Liver (tissue), 8 donors: ENCODE measurements at regions not wholly inside any gene's neighbourhood (a gene's known extent, or its start where the extent isn't known, plus 50 kb on each side); places are given as distances from the start of the nearest gene placed in this dataset.

ENCODE experiments used
- DNase-seq: peaks from one replicate; pipeline ENCODE4 v3.0.0-alpha.2; 2017; ENCODE audit warnings: low spot score
- H3K27ac ChIP-seq, 2 donors: one replicate each; pipeline ENCODE4 v1.7.0; 2013; ENCODE audit warnings: inconsistent platforms in 2 of 2, low read length in 2 of 2, control low read depth in 1 of 2, low read depth in 1 of 2, mild to moderate bottlenecking in 1 of 2
- H3K27me3 ChIP-seq, 4 donors: one replicate each; pipeline versions ENCODE4 v1.6.1 to v1.7.0; 2013; ENCODE audit warnings: low read length in 3 of 4, inconsistent platforms in 1 of 4, mild to moderate bottlenecking in 1 of 4, moderate library complexity in 1 of 4; ENCODE audit not compliant: control insufficient read depth in 4 of 4, insufficient read depth in 4 of 4
- H3K36me3 ChIP-seq, 4 donors: one replicate each; pipeline versions ENCODE4 v1.6.1 to v1.7.0; 2013; ENCODE audit warnings: low read length in 3 of 4, mild to moderate bottlenecking in 3 of 4, low read depth in 1 of 4, moderate library complexity in 1 of 4; ENCODE audit not compliant: control insufficient read depth in 4 of 4, insufficient read depth in 3 of 4
- H3K4me1 ChIP-seq, 4 donors: one replicate each; pipeline versions ENCODE4 v1.6.1 to v1.7.0; 2013; ENCODE audit warnings: low read length in 3 of 4, mild to moderate bottlenecking in 3 of 4, moderate library complexity in 1 of 4; ENCODE audit not compliant: control insufficient read depth in 4 of 4, insufficient read depth in 4 of 4
- H3K4me3 ChIP-seq, 3 donors: one replicate each; pipeline versions ENCODE4 v1.6.1 to v1.7.0; 2013; ENCODE audit warnings: low read length in 3 of 3, control low read depth in 1 of 3, low read depth in 1 of 3, mild to moderate bottlenecking in 1 of 3
- H3K9ac ChIP-seq, 2 donors: one replicate each; pipeline ENCODE4 v1.7.0; 2013; ENCODE audit warnings: low read length in 2 of 2, mild to moderate bottlenecking in 2 of 2, moderate library complexity in 2 of 2, control low read depth in 1 of 2, low read depth in 1 of 2
- H3K9me3 ChIP-seq, 4 donors: one replicate each; pipeline versions ENCODE4 v1.6.1 to v1.7.0; 2013; ENCODE audit warnings: low read length in 3 of 4; ENCODE audit not compliant: control insufficient read depth in 4 of 4
- ATF3 ChIP-seq: IDR thresholded peaks from 2 replicates; pipeline ENCODE4 v1.6.1; 2016; ENCODE audit warnings: antibody characterized with exemption
- CTCF ChIP-seq: fragments of 150-350 bp; IDR thresholded peaks from 2 replicates; pipeline ENCODE4 v1.5.1; 2017; ENCODE audit warnings: improper control_type of control experiment, low read depth, low read length; ENCODE audit not compliant: missing input control
- FOXA1 ChIP-seq: IDR thresholded peaks from 2 replicates; pipeline ENCODE4 v1.6.1; 2016; ENCODE audit warnings: antibody characterized with exemption
- GABPA ChIP-seq, 2 donors: IDR thresholded peaks in 1 of 2; conservative IDR thresholded peaks in 1 of 2; 2 replicates each; pipeline ENCODE4 v1.6.1; 2016; ENCODE audit warnings: antibody characterized with exemption in 2 of 2, mild to moderate bottlenecking in 1 of 2, moderate library complexity in 1 of 2
- HNF4A ChIP-seq, 2 donors: conservative IDR thresholded peaks; 2 replicates each; pipeline ENCODE4 v1.6.1; 2016; ENCODE audit warnings: antibody characterized with exemption in 2 of 2, mild to moderate bottlenecking in 2 of 2
- HNF4G ChIP-seq: IDR thresholded peaks from 2 replicates; pipeline ENCODE4 v1.6.1; 2016; ENCODE audit warnings: antibody characterized with exemption
- MAX ChIP-seq: IDR thresholded peaks from 2 replicates; pipeline ENCODE4 v1.6.1; 2016; ENCODE audit warnings: antibody characterized with exemption
- NR2F2 ChIP-seq: IDR thresholded peaks from 2 replicates; pipeline ENCODE4 v1.6.1; 2016; ENCODE audit warnings: antibody characterized with exemption
- REST ChIP-seq: IDR thresholded peaks from 2 replicates; pipeline ENCODE4 v1.6.1; 2016; ENCODE audit warnings: antibody characterized with exemption, mild to moderate bottlenecking
- RXRA ChIP-seq, 2 donors: IDR thresholded peaks; 2 replicates each; pipeline ENCODE4 v1.6.1; 2017 to 2018; ENCODE audit warnings: antibody characterized with exemption in 2 of 2, mild to moderate bottlenecking in 1 of 2
- TAF1 ChIP-seq: conservative IDR thresholded peaks from 2 replicates; pipeline ENCODE4 v1.6.1; 2016; ENCODE audit warnings: antibody characterized with exemption, mild to moderate bottlenecking
- YY1 ChIP-seq: IDR thresholded peaks from 2 replicates; pipeline ENCODE4 v1.6.1; 2016; ENCODE audit warnings: antibody characterized with exemption, mild to moderate bottlenecking
- ZBTB33 ChIP-seq: IDR thresholded peaks from 2 replicates; pipeline ENCODE4 v1.6.1; 2016; ENCODE audit warnings: antibody characterized with exemption
- WGBS: extraction: QIAGEN DNeasy Blood & Tissue Kit; methylation state at CpG from one replicate; pipeline ENCODE4 v1.1.7; 2013; 5-methylcytosine and 5-hydroxymethylcytosine counted together
- donor health status: healthy.
- donor health status: healthy.
- donor health status: healthy.
- donor health status: healthy.
- donor health status: healthy.

- no peaks in the 10 kb centered on the region for H3K36me3 ChIP-seq
- no peak for DNase-seq
- no peak for TF ChIP-seq YY1
- TF ChIP-seq ZBTB33 = no peak
- peaks cover 0 to 3% (median 0%) of the 10 kb centered on the region in 4 donors for H3K27me3 ChIP-seq
- no peak overlapping the region for H3K4me3 ChIP-seq
- H3K4me1 ChIP-seq = no peaks in the 10 kb centered on the region
- no peak overlapping the region for H3K9ac ChIP-seq
- 78% methylated on average over 1 of the region's 1 CpG for WGBS
- peaks cover 0 to 9% (median 3%) of the 10 kb centered on the region in 4 donors for H3K9me3 ChIP-seq
- H3K27ac ChIP-seq = no peak overlapping the region
Observed at GRCh38 chr3:64380546-64380945, 155.3 kb upstream of the PRICKLE2 start.

GRCh38 chr3:64379221-64379620 is 154.0 kb upstream of the PRICKLE2 start:
- 75% methylated on average over 5 of the region's 5 CpGs for WGBS
- no peak overlapping the region for H3K4me3 ChIP-seq
- peaks cover 0 to 10% (median 3%) of the 10 kb centered on the region in 4 donors for H3K9me3 ChIP-seq
- H3K27ac ChIP-seq = no peak overlapping the region
- no peaks in the 10 kb centered on the region for H3K27me3 ChIP-seq
- H3K4me1 ChIP-seq = no peaks in the 10 kb centered on the region
- H3K9ac ChIP-seq = no peak overlapping the region
- TF ChIP-seq REST = no peak
- TF ChIP-seq YY1 = no peak
- TF ChIP-seq CTCF = no peak
- DNase-seq = no peak
- no peaks in the 10 kb centered on the region for H3K36me3 ChIP-seq

GRCh38 chr3:64377942-64378341 is 152.7 kb upstream of the PRICKLE2 start:
- H3K4me1 ChIP-seq = no peaks in the 10 kb centered on the region
- H3K9ac ChIP-seq = no peak overlapping the region
- H3K27ac ChIP-seq = no peak overlapping the region
- H3K9me3 ChIP-seq = peaks cover 0 to 7% (median under 1%) of the 10 kb centered on the region in 4 donors
- H3K36me3 ChIP-seq = no peaks in the 10 kb centered on the region
- no peaks in the 10 kb centered on the region for H3K27me3 ChIP-seq
- H3K4me3 ChIP-seq = no peak overlapping the region
- DNase-seq = no peak
- 94% methylated on average over 5 of the region's 5 CpGs for WGBS
- no peak for TF ChIP-seq HNF4G
- no peak for TF ChIP-seq CTCF
- TF ChIP-seq REST = no peak
- no peak for TF ChIP-seq HNF4A (conservative IDR thresholded peaks at IDR 0.05)
- TF ChIP-seq ATF3 = no peak
- TF ChIP-seq MAX = no peak
- no peak for TF ChIP-seq NR2F2
- no peak for TF ChIP-seq TAF1
- TF ChIP-seq GABPA (IDR thresholded peaks at IDR 0.05 in 1 of 2, conservative IDR thresholded peaks at IDR 0.05 in 1 of 2) = no peak
- TF ChIP-seq YY1 = no peak
- TF ChIP-seq RXRA (IDR thresholded peaks at IDR 0.05) = no peak
- no peak for TF ChIP-seq FOXA1
